NCI-H1092 treated with DMSO at 0.1 percent for 48 hours (cell line): ENCODE measurements at regions not wholly inside any gene's neighbourhood (a gene's known extent, or its start where the extent isn't known, plus 50 kb on each side); places are given as distances from the start of the nearest gene placed in this dataset.
"Not testable (repeated sequence)": the region's sequence is repeated elsewhere in the genome, so short reads cannot be mapped to it uniquely, and the experiment has no call there.

Source experiments
- DNase-seq: peaks from one replicate; lab custom pipeline; 2025; lab: John Stamatoyannopoulos, UW

DNA sequence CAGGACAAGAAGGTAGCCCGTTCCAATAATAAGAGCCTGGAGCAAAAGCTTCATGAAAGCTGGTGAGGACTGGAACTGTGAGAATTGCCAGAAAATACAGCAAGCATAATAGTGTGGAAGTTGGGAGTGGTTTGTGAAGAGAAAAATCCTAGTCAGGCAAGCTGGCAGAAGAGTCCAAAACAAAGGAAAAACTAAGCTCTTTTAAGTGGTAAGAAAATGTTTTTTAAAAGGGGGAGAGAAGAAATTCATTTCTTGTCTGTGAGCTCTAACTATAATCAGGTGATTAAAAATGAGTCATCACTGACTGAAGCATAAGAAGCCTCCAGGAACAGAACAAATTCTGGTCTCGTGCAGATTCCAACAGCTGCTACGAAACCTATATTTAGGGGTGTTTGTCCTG is 102.6 kb downstream of the CAAP1 start:
- no peak for DNase-seq

DNA sequence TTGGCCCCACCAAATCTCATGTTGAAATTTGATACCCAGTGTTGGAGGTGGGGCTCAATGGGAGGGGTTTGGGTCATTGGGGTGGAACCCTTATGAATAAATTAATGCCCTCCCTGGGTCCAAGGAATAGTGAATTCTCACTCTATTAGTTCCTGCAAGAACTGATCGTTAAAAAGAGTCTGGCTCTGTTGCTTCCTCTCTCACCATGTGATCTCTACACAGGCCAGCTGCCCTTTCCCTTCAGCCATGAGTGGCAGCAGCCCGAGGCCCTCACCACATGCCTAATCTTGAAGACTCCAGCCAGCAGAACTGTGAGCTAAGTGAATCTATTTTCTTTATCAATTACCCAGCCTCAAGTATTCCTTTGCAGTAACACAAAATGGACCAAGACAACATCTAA is 106.0 kb downstream of the CAAP1 start:
- DNase-seq, result no peak

DNA sequence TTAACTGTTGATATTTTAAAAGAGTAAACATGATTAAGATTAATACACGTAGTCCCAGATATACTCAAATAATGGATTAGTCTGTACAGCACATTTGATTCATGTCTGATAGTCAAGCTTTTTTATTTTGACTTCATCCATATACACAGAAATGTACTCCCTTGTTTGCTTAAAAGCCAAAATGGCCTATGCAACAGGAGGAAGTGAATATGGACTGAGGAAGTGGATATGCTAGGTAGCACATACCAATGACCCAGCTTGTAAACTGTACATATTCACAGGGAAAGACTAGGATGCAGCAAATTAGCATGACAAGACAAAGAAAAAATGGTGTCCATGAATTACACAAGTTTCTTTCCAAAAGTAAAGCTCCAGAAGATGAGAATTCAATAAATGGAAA is 109.7 kb downstream of the CAAP1 start:
- no peak for DNase-seq

DNA sequence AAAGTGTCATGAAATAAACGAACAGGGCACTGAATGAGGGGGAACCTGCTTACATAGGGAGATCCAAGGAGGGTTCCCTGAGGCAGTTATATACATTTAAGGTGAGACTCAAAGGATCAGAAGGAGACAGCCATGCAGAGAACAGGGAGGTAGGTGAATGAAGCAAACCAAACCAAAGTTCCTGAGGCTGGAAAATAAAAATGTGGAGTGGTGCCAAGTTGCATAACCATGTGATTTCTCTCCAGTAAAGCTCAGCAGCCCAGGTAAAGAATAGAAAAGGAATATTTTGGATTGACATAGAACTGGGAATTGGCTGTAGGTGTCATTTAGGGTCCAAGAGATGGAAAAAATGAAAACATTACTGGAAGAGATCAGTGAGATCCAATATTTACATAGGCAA is 110.7 kb downstream of the CAAP1 start:
- DNase-seq, result no peak

DNA sequence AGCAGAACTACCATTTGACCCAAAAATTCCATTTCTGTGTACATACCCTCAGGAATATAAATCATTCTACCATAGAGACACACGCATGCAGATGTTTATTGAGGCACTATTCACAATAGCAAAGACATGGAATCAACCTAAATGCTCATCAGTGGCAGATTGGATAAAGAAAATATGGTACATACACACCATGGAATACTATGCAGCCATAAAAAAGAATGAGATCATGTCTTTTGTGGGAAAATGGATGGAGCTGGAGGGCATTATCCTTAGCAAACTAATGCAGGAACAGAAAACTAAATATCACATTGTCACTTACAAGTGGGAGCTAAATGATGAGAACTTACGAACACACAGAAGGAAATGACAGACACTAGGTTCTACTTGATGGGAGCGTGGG is 112.3 kb downstream of the CAAP1 start:
- DNase-seq, result not testable (repeated sequence)

DNA sequence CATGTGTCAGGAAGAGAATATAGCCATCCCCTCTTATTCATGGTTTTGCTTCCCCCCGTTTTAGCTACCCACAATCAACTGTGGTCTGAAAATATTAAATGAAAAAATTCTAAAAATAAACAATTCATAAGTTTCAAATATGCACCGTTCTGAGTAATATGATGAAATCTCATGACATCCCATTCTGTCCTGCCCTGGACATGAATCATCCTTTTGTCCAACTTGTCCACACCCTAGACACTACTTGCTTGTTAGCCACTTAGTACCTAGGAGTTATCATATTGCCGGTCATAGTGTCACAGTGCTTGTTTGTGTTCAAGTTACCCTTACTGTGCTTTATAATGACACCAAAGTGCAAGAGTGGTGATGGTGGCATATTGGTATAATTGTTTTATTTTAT is 113.5 kb downstream of the CAAP1 start:
- no peak for DNase-seq

DNA sequence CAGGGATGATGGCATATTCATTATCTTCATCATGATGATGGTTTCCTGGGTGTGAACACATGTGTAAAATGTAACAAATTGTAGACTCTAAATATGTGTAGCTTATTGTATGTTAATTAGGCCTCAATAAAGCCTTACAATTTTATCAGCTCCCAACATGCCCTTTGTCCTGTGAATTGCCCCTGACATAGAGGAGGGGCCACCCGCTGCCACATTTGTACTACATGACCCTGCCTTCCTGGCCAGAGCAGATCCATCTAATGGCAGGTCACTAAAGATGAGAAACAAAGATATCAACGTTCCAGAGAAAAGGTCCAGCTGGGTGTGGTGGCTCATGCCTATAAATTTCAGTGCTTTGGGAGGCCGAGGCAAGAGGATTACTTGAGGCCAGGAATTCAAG is 117.2 kb downstream of the CAAP1 start:
- no peak for DNase-seq

DNA sequence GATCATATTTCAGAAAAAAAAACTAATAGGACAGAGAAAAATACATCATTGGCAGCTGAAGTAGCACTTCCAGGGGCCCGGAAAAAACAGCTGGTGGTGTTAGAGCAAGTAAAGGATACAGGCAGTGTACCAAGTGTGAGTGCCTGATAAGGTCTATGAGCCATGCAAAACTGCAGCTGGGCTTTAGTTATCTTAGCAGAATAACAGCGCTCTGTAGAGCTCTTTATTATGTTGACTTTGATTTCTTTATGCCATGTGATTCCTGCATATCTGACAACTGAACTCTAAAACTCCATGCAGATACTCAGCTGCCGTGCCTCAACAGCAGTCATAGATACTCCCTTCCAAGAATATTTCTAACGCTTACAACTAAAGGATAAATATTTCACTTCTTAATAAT is 119.5 kb downstream of the CAAP1 start:
- DNase-seq, result no peak

DNA sequence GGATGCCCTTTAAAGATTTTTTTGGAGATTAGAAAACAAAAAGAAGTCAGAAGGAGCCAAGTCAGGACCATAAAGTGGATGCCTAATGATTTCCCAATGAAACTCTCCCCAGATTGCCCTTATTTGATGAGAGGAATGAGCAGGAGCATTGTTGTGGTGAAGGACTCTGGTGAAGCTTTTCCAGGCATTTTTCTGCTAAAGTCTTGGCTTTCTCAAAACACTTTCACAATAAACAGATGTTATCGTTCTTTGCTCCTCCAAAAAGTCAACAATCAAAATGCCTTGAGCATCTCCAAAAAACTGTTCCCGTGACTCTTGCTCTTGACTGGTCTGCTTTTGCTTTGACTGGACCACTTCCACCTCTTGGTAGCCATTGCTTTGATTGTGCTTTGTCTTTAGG is 121.8 kb downstream of the CAAP1 start:
- no peak for DNase-seq

DNA sequence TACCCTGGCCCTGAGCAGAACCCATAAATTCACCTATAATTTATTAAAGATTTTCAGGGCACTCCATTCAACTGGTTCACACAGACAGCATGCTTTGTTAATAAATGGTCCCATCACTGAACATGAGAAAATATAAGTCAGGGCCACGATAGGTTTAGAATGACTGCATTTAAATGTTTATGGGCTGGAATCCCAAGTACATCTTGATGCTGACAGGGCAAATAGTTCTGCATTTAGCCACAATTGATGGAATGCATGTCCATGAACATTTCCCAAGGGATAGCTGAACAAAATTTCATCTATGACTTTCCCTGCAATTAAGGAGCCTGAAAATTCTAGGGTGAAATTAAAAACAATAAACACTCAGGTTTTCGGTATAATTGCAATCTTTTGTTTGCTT is 124.5 kb downstream of the CAAP1 start:
- no peak for DNase-seq

DNA sequence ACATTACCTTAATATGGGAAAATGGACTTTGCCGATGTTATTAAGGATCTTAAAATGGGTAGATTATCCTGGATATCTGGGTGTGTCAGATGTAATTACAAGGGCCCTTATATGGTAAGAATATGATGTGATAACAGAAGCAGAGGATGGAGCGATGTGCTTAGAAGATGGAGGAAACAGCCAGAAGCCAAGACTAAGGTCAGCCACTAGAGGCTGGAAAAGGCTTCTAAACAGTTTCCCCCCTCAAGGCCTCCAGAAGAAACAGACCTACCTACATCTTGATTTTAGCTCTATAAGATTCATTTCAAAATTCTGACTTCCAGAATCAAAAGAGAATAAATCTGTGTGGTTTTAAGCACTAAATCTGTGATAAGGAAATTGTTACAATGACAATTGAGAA is 131.9 kb downstream of the CAAP1 start:
- no peak for DNase-seq

DNA sequence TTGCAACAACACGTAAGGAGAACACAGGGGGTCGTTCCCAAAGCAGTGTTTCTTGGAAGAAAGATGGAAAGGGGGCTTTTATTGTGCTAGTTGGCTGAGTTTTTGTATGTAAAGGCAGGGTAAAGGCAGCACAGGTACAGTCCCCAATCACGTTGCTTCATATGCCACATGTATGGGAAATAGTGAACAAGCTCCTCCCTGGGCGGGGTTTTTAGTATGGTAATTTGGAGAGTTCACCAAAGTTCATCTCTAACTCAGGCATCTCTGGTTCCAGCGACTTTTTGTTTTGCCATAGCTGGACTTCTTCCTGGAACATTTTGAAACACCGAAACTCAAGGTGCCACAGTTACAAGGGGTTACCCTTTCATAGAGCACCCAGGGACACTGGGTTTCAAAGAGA is 133.9 kb downstream of the CAAP1 start:
- no peak for DNase-seq

DNA sequence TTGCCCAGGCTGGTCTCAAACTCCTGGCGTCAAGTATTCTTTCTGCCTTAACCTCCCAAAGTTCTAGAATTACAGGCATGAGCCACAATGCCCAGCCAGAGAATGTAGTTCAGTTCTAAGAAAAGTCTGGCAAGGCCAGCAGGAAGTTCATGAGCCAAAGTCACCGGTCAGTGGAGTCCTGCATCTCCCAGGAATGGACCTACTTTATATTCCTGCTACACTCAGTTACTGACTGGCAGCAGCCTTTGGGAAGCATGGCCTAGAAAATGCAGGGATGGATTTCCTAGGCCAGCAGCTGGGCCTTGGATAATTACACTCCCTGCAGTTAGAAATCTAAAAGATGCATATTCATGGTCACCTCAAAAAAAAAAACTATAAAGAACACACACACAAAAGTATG is 135.7 kb downstream of the CAAP1 start:
- no peak for DNase-seq

DNA sequence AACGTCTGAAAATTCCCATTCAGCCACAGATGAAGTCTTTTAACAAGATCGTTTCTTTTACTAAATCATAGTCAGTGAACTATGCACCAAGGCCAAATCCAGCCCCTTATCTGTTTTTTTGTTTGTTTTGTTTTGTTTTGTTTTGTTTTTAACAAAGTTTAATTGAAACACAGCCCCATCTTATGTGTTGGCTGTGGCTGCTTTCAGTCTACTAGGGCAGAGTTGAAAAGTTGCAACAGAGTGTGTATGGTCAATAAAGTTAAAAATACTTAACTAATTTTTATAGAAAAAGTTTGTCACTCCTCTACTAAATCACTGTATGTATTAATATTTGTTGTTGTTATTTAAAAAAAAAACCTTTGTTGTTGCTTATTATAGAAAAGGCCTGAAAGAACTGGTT is 137.1 kb downstream of the CAAP1 start:
- no peak for DNase-seq

DNA sequence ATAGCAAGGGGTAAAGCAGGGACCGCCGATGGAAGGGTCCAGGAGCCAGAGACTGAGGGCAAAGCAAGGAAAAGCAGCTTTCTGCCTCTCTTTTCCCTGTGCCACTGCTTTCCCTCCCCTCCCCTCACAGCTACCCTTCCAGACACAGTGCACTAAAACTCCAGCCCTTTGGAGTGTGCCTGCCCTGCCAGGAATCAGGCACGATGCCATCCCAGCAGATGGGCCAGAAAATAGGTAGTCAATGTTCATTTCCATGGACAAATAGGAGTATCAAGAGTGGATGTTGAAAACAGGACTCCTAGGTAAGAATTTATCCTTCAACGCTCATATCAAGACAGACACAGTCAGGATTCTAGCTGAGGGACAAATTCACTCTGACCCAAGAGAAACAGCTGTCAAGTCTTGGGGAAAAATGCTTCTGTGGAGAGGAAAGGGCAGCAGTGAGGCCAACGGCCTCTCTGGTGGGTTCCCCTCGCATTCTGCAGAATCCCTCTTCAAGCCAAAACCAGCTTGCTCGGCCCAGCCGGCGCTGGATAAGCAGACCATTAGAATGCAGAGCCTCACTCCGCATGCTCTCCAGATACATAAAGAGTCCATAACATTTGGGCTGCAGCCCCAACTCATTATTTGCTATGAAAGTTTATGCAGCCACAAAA is 138.0 kb downstream of the CAAP1 start:
- DNase-seq, result no peak

DNA sequence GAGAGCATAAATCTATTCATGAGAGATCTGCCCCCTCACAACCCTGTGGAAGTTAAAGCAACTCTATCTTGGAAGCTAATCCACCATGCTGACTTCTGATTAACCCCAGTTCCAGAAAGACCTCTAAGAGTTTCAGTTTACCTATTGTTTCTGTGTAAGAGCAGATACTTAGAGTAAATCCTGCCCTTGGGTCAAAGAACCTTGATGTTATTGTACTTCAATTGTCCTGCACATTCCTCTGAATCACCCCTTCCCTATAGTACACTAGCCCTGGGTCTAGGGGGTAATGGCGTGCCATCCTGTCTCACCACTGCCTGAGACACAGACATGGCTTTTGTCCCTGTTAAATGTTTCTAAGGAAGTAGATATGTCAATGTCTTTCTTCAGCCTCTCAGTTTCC is 138.6 kb downstream of the CAAP1 start:
- no peak for DNase-seq

DNA sequence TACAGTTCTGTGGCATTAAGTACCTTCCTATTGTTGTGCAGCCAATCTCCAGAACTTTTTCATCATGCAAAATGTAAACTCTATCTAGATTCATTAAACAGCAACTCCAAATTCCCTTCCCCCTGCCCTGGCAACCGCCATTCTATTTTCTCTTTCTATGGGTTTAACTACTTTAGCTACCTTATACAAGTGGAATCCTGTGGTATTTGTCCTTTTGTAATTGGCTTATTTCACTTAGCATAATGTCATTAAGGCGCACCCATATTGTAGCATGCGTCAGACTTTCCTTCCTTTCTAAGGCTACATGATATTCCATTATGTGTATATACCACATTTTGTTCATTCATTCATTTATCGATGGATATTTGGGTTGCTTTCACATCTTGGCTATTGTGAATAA is 142.4 kb downstream of the CAAP1 start:
- no peak for DNase-seq

DNA sequence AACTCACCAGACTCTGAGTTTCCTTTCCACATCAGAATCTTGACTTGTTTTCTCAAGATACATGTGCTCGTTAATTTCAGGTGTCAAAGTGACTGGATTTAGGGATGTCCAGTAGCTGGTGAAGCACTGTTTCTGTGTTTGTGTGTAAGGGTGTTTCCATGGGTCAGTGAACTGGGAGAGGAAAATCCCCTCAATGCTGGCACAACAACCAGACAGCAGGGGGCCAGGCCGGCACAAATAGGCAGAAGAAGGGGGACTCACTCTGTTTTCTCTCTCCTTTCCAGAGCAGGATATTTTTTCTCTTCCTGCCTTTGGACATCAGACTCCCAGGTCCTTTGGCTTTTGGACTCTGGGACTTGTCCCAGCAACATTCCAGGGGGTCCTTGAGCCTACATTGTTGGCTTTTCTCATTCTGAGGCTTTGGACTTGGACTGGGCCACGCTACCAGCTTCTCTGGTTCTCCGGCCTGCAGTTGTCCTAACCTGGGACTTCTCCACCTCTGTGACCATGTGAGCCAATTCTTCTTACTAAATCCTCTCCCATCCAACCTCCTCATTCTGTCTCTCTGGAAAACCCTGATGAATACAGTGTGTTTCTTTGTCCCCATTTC is 144.0 kb downstream of the CAAP1 start:
- no peak for DNase-seq

DNA sequence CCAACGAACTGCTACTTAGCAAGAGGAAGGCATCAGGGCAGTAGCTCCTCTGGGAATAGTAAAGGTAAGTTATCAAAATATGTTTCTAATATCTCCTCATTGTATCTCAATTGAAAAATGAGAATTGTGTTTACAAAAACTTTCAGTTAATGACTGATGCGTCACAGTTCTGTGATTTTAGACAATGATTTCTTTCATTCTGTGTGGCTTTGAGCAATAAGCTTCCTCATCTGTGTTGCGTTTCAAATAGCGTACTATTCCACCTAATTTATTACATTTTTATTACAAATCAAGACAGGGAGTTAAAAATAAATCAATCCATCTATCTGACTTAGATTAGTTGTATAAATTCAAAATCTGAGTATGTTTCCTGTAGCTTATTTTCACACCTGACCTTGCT is 145.0 kb downstream of the CAAP1 start:
- no peak for DNase-seq

DNA sequence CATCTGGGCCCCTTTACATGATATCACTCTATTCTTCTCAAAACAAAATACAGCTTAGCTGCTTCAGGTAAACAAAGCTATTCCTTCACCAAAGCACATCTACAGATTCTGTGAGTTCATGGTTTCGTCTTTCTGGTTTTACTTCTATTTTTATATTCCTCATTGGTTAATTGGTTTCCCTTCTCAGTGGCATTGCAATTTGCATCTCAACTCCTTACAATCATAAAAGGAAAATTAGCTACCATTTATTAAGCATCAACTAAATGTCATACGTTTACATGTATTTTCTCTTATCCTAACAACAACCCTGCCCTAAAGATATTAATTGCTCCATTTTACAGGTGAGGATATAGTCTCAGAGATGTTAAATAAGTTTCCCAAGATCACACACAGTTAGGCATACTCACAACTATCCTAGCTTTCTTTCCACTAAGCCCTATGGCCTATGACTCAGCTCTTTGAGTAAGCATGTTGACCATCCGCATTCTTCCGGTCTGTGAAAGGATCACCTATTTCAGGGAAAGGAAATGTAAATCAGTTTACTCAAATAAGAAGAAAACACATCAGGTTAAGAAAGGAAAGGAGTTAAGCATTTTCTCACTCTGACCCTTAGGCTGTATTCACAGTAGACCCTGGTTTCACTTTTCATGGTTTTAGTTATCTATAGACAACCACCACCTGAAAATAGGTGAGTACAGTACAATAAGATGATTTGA is 146.1 kb downstream of the CAAP1 start:
- DNase-seq, result no peak

DNA sequence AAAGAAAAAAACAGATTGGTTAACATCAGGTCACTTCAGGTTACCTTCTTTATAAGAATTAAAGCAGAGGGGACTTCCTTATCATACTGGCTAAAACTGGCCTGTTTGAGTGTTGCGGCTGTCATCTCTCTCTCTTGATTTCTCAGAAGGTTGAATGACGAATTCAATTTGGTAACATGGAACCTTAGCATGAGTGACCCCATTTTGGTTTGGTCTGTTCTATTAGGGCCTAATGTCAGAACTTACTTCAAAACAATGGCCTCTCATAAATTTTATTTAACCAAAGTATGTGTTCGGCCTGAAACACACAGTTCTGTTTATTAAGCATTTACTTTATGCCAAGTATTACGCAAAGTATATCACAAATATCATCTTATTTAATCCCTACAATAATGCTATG is 147.5 kb downstream of the CAAP1 start:
- no peak for DNase-seq

DNA sequence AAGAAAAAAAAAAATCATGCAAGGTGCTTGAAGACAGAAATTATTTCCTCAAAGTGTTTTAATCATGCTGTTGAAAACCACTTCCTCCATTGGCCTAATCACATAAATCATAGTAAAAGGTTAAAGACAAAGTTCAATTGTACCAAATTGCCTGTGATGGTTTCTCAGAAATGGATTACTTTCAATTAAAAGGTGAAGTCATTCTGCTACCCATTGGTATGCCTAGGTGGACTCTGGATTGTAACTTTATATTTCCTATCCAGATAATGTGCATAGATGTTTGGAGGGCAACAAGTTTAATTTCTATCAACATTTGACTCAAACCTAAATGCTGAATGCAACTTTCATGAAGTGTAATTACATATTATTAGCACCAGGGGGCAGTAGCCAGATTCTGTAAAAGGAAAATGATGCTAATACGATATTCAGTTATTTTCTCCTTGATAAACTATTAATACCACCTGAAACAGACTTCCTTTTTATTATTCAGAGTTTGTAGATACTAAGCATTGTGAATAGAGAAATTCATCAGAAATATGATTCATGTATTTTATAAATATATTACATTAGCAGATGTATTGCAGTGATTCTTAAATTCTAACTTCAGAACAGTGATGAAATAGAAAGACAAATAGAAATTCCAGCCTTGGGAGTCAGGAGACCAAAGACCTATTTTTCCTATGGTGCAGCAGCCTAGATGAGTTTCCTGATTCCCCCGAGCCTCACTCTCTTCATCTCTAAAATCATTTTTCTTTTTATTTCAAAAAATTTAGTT is 148.2 kb downstream of the CAAP1 start:
- peak; percentile 33 for DNase-seq
